Suprapubic skin (tissue), 4 donors: ENCODE measurements at regions not wholly inside any gene's neighbourhood (a gene's known extent, or its start where the extent isn't known, plus 50 kb on each side); places are given as distances from the start of the nearest gene placed in this dataset.

Source experiments
- EP300 ChIP-seq: sonication (generic); formaldehyde crosslinking; IDR thresholded peaks from one replicate; pipeline ENCODE4 v1.6.1; 2017; ENCODE audit warnings: antibody characterized with exemption
- POLR2A ChIP-seq, 2 donors: fragments of 450-650 bp; IDR thresholded peaks; one replicate each; pipeline ENCODE4 v1.6.1; 2017; ENCODE audit warnings: antibody characterized with exemption in 2 of 2, mild to moderate bottlenecking in 2 of 2, moderate library complexity in 2 of 2
- POLR2AphosphoS5 ChIP-seq, 3 donors: sonication (generic); formaldehyde crosslinking; IDR thresholded peaks; one replicate each; pipeline ENCODE4 v1.6.1; 2017; ENCODE audit warnings: antibody characterized with exemption in 3 of 3
- TF ChIP-seq, protein P1 (sequence below), 2 donors: fragments of 200-600 bp in 1 of 2; fragments of 450-650 bp in 1 of 2; sonication (generic) in 1 of 2; IDR thresholded peaks; one replicate each; pipeline ENCODE4 v1.5.1; 2016 to 2019; ENCODE audit warnings: antibody characterized with exemption in 2 of 2, mild to moderate bottlenecking in 1 of 2, moderate library complexity in 1 of 2

- TF ChIP-seq POLR2AphosphoS5 (IDR thresholded peaks at IDR 0.05): no peak
- TF ChIP-seq, protein P1, sequence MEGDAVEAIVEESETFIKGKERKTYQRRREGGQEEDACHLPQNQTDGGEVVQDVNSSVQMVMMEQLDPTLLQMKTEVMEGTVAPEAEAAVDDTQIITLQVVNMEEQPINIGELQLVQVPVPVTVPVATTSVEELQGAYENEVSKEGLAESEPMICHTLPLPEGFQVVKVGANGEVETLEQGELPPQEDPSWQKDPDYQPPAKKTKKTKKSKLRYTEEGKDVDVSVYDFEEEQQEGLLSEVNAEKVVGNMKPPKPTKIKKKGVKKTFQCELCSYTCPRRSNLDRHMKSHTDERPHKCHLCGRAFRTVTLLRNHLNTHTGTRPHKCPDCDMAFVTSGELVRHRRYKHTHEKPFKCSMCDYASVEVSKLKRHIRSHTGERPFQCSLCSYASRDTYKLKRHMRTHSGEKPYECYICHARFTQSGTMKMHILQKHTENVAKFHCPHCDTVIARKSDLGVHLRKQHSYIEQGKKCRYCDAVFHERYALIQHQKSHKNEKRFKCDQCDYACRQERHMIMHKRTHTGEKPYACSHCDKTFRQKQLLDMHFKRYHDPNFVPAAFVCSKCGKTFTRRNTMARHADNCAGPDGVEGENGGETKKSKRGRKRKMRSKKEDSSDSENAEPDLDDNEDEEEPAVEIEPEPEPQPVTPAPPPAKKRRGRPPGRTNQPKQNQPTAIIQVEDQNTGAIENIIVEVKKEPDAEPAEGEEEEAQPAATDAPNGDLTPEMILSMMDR (IDR thresholded peaks at IDR 0.05): no peak
- TF ChIP-seq EP300: no peak
- TF ChIP-seq POLR2A (IDR thresholded peaks at IDR 0.05): no peak
Measured at GRCh38 chr10:88110822-88111221, 247.4 kb downstream of the PTEN start.
